Hematopoietic multipotent progenitor cell treated with erythropoietin and hydrocortisone succinate and interleukin-3 and kit ligand, for 17 days (in vitro differentiated cells): ENCODE measurements at regions not wholly inside any gene's neighbourhood (a gene's known extent, or its start where the extent isn't known, plus 50 kb on each side); places are given as distances from the start of the nearest gene placed in this dataset.
"Not testable (repeated sequence)": the region's sequence is repeated elsewhere in the genome, so short reads cannot be mapped to it uniquely, and the experiment has no call there.

Experiments
- DNase-seq: peaks from one replicate; pipeline ENCODE4 v3.0.0-alpha.2; 2015; ENCODE audit warnings: low spot score

DNA sequence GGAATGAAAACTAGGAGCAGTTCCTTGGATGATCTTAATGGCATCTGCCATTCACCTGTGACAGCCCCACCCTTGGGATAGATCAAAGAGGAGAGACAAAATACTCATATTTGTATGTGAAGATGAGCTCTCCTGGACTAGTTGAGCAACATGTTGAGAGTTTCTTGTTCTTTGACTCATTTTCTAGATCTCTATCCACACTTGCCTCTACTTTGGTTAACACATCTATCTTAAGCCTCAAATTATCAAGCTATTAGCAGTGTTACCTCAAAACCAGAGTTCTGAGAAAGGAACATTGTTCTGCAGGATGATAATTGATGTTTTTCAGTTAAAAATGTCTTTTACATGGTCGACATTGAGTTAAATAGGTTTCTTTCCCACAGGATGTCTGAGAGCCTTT, 94.2 kb upstream of the TEX13D start:
- no peak for DNase-seq

- DNase-seq: no peak
Observed at GRCh38 chrX:124239324-124239723, 93.1 kb upstream of the TEX13D start.

DNA sequence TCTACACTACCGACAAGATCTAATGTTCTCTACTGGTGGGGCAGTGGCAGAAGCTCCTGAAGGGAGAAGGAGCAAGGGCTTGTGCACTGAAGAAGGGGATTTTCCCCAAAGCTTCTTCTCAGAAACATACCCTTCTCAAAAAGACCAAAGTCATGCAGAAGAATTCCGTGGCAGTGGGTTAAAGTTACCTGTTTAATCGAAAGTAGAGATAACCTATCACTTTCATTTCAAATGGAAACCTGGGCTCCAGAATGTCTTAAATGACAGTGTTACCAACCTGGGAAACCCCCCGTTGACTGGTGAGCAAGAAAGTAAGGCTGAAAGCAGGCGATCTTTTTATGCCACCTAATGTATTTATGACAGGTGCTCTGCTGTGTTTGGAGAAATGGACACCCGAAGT, 92.5 kb upstream of the TEX13D start:
- no peak for DNase-seq

GRCh38 chrX:124240422-124240821, 92.0 kb upstream of the TEX13D start:
- DNase-seq: no peak

DNA sequence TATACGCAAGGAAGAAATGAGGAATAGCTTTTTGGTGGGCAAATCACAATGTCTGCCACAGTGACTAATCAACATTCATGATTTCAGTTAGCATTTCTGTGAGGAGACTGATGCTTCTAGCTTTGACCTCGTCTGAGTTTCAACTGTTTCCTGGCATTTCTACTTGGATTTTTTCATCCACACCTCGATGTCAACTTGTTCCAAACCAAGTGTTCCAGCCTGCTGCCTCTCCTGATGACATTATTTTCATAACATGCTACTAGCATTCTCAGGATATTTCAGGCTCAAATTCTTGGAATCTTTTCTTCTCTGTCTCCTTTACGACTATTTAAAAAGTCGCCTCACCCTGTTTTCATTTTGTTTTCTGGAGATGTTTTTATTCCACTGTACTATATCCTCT, 90.3 kb upstream of the TEX13D start:
- no peak for DNase-seq

- DNase-seq: no peak
Observed at GRCh38 chrX:124249345-124249744, 83.1 kb upstream of the TEX13D start.

DNA sequence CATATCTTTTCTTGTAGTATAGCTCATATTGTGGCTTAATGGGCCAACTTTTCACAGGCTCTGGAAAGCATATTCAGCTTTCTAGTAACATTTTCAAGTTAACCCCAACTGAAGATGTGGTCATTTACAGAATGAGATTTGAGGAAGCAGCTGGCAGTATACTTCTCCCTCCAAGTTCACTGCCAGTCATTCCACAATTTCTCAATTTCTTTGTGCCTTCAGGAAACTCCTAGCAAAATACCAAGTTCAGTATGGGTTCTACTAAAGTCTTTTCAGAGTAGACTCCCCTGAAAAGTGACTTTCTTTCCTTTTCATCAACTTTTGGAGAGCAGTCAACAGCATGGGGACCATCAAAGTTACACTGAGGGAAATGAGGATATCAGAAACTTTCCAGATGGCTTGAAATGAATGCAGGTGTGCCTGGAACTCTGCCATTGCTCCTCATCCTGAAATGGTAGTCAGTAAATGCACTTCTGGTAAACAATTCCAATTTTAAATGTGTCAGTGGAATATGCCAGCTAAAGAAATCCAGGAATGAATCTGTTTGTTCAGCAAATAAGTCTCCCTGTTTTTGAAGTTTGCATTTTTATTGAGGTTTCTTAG, 81.5 kb upstream of the TEX13D start:
- DNase-seq: no peak

GRCh38 chrX:124254611-124255010, 77.8 kb upstream of the TEX13D start:
- no peak for DNase-seq

DNA sequence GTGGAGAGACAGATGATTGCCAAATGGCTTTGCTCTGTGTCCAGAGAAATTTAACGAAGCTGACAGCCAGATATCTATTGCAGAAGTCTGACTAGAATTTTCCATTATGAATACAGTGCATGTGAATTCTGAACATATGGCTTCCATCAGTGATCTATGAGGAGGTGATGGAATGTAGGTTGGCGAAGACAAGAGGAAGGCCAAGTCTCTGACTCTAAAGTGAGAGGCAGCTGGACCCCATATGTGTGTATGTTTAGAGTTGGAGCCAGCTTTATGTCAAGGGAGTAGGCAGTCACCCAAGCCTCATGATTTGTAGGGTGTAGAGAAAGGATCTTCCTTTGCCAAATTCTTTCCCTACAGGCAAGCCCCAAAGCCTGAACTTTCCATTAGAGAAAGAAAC, 76.2 kb upstream of the TEX13D start:
- DNase-seq: no peak

DNA sequence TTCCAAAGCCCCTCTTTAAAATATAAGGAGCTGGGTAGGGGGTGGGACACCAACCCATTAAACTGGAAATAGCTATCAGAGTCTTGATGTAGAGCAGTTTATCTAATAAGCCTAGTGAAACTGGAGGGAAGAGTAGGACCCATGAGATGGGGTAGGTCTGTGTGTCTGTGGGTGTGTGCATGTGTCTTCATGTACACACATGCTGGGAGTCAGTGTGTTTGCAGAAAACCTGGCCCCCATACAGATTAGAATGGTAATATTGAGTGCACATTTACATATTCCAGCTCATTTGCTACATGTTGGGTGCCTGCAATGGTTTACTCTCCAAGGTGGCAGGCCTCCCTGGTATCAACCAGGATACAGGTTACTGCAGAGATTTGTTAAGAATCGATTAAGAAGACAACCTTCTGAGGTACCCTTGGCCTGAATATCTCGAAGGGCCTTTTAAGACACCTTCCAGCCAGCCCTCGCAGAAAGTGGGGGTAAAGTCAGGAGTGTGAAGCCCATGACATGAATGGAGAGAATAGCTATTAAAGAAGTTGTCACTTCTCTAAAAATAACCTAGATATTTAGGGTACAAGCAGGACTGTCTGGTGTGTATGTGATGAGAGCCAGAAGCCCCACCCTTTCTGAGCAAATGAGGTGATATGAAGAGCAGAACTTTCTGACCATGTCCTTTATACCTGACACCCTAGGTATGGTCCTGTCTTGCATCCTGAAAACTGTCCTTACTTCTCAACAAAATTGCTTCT, 75.7 kb upstream of the TEX13D start:
- DNase-seq: no peak

DNA sequence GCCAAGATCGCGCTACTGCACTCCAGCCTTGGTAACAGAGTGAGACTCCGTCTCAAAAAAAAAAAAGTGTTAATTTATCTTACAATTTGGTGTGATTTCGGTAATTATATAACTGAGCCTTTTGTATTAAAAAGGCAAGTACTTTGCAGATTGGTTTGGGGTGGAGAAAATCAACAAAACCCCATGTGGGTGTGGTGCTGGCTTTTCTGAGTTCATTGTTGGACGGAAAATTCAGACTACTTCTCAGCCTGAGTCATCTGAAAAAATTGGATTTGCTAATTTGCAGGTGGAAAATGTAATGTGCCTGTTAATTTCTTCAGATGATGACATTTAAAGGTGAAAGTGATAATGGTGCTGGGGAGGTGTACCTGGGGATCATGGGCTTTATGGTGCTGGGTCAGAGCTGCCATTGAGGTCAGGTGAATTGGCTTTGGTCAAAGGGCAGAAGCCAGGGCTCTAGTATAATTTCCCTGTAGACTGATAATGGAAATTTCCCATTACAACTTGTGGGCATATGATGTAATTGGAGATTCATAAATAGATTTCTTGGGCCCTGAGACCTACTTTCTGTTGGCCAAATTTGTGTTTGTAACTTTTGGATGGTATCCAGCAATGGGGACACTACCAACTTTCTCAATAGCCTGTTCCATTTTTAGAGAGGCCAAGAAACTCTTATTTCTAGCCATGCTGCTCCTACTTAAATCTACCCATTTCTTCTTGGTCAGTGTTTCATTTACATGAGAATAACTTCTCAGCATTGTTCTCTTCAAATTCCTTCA, 74.3 kb upstream of the TEX13D start:
- no peak for DNase-seq

DNA sequence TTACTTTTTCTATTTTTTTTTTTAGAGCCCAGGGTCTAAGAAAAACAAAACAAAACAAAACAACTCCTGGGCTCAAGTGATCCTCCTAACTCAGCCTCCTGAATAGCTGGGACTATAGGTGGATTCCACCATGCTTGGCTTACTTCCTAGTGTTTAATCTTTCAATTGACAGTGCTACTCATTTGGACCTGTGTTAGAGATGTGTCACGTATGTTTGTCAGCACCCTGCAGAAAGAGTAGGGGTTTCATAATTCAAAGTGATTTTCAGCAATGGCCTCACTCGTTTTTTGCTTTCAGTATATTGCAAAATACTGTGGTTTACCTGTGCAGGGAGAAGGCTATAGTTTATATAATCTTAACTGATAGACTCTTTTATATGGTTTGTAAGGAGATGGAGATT, 71.6 kb upstream of the TEX13D start:
- DNase-seq: no peak

DNA sequence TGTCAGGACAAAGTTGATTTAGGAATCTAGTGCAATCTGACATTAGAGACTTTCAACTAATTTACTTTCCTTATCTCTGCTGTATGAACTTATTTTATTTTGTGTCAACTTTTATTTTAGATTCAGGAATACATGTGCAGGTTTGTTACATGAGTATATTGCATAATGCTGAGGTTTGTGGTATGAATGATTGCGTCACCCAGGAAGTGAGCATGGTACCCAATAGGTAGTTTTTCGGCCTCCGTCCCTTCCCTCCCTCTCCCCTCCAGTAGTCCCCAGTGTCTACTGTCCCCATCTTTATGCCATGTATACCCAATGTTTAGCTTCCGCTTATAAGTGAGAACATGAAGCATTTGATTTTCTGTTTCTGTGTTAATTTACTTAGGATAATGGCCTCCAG, 68.7 kb upstream of the TEX13D start:
- DNase-seq: no peak

DNA sequence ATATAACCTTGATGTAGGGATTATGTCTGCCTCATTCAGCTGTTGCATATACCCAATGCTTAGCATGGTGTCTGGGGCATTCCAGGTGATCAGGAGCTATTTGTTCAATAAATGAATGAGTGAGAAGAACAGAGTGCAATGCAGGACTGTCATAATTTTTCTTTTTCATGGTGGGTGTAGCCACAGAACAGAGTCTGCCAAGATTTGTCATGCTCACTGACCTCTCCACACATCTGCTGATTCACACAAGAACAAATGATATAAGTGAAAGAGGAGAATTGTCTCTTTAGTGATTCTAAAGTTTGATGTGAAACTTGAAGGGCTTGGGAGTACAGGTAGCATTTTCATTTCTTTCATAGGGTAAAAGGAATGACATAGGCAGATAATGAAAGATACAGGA, 64.4 kb upstream of the TEX13D start:
- no peak for DNase-seq

- DNase-seq: no peak
Observed at GRCh38 chrX:124269881-124270280, 62.6 kb upstream of the TEX13D start.

DNA sequence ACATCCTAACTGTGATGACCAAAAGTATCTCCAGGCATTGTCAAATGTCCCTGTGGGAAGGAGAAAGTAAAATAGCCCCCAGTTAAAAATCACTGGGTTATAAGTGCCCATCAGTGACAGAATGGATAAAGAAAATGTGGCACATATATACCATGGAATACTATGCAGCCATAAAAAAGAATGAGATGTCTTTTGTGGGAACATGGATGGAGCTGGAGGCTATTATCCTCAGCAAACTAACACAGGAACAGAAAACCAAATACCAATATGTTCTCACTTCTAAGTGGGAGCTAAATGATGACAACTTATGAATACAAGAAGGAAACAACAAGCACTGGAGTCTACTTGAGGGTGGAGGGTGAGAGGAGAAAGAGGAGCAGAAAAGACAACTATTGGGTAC, 60.9 kb upstream of the TEX13D start:
- DNase-seq: not testable (repeated sequence)

GRCh38 chrX:124272370-124272982, 60.0 kb upstream of the TEX13D start:
- DNase-seq: no peak

DNA sequence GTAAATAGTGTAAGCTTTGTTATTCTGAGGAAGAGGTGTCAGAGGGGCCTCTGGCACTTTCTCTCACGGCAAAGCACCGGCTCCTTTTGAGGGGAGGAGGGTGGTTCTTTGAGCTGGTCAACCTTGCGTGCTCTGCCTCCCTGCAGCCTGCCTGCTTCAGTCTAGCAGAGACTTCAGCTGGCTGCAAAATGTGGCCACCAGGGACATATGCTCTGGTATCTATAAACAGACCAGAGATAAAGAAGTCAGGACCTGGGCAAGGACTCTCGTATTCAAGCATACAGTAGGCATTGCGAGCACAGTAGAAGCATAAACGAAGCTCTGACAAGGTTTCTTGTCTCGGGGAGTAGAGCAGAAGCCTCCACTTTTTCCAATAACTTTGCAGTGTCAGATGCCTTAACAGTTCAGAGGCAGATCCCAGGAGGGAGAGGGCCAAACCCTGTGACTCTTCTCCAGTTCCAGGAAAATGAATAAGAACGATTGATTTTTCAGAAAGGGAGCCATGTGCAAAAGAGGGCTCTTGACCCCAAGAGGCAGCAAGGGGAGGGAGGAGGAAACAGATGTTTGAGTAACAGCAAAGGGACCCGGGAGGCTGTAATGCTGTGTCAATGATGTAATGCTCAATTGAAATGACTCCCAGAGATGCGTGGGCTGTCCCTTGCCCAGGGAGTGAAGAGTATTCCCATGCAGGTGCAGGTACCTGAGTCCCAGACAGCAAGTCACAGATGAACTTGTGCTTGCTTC, 57.9 kb upstream of the TEX13D start:
- DNase-seq: no peak

GRCh38 chrX:124275182-124275894, 57.1 kb upstream of the TEX13D start:
- no peak for DNase-seq

DNA sequence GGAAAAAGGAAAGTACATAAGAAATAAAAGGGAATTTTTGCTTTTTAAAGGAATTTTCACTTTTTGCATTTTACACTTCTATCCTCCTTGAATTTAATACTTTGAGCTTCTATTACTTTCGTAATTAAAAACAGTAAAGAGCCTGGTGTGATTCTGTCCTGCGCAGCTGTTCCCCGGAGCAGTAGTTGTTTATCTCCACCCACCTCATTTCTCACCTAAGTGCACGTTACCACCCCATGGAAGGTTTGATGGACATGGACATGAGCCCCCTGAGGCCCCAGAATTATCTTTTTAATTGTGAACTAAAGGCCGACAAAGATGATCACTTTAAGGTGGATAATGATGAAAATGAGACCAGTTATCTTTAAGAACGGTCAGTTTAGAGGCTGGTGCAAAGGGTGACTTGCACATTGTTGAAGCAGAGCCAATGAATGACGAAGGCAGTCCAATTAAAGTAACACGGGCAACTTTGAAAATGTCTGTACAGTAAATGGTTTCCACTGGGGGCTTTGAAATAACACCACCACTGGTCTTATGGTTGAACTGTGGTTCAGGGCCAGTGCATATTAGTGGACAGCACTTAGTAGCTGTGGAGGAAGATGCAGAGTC, 52.1 kb upstream of the TEX13D start:
- DNase-seq: no peak

- no peak for DNase-seq
Observed at GRCh38 chrX:124282580-124282979, 49.9 kb upstream of the TEX13D start.
